ENCODE measurements at regions not wholly inside any gene's neighbourhood (a gene's known extent, or its start where the extent isn't known, plus 50 kb on each side); places are given as distances from the start of the nearest gene placed in this dataset.
"Not testable (repeated sequence)": the region's sequence is repeated elsewhere in the genome, so short reads cannot be mapped to it uniquely, and the experiment has no call there.

DNA sequence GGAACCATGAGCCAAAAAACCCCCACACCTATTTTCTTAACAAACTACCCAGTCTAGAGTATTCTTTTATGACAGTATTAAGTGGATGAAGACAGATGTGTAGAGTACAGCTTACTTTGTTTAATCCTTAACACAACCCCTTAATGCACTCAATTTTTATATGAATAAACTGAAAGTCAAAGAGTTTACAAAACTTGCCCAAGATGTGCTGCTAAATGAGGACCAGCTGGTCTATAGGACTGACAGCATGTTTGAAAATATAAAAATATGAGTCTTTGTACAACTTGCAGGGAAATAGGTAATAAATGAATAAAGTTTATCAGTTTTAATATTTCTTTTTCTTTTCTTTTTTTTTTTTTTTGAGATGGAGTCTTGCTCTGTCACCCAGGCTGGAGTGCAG lies 102.3 kb downstream of the ZFY start:
- DNase-seq (ENCODE audit: low spot score), result no peak

DNA sequence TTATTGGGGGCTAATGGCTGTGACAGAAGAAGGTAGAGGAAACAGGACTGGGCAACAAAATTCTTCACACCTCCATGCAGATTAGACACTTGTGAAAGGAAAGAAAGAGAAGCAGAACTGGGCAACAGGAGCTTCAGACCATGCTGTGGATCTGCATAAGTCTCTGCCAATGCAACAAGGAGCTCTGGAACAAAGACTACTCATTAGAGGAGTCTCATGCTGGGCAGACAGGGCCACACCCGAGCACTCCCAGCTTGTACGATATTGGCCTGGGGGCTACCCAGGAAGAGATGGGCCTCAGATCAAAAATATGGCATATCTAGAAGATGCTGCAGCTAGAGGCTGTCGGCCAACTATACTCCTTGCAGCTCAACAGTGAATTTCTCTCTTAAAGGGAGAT lies 105.2 kb downstream of the ZFY start:
- DNase-seq (ENCODE audit: low spot score), result no peak

GRCh38 chrY:3041985-3042384 lies 106.8 kb downstream of the ZFY start:
- no peak for DNase-seq (ENCODE audit: low spot score)

GRCh38 chrY:3042901-3043300 lies 107.7 kb downstream of the ZFY start:
- DNase-seq (ENCODE audit: low spot score), result no peak

GRCh38 chrY:3045048-3045447 lies 109.9 kb downstream of the ZFY start:
- DNase-seq (ENCODE audit: low spot score), result no peak

DNA sequence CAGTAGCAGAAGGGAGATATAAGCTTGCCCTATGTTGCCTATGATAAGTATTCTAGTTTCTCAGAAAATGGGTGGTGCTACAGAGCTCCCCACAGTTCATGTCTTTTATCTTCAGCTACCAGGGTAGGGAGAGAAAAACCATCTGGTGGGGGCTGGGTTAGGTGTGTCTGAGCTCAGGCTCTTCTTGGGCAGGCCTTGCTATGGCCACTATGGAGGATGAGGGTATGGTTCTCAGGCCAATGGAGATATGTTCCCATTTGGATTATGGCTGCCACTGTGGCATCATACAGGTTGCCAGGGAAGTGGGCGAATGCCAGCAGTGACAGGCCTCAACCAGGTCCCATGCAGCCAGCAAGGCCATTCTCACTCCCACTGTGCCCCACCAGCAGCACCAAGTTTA lies 120.3 kb downstream of the ZFY start:
- not testable (repeated sequence) for DNase-seq (ENCODE audit: low spot score)

GRCh38 chrY:3058342-3058741 lies 123.2 kb downstream of the ZFY start:
- not testable (repeated sequence) for DNase-seq (ENCODE audit: low spot score)

DNA sequence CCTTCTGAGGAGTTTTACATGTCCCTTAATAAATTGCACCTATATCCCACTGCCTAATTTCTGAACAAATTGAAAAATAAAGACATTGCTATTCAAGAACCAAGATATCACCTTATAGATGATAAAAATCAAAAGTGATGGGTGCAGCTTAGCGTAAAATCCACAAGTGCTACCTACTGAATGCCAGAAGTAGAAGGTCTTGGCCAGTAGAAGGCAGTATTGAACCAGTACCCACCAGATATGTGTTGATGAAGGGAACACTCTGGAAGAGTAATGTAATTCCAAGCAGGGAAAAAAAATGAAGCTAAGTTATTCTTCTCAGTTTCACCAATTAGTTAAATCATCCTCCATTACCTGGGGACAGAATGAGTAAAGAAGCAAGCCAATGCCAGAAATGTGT lies 125.5 kb downstream of the ZFY start:
- DNase-seq (ENCODE audit: low spot score), result not testable (repeated sequence)

- not testable (repeated sequence) for DNase-seq (ENCODE audit: low spot score)
Measured at GRCh38 chrY:3088149-3088548, 153.0 kb downstream of the ZFY start.

DNA sequence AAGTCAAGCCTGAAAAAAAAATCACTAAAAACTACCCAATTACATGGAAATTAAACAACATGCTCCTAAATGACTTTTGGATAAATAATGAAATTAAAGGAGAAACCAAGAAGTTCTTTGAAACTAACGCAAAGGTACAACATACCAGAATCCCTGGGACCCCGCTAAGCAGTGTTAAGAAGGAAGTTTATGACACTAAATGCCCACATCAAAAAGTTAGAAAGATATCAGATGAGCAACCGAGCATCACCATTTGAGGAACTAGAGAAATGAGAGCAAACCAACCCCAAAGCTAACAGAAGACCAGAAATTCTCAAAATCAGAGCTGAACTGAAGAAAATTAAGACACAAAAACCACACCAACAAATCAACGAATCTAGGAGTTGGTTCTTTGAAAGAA lies 173.5 kb downstream of the ZFY start:
- not testable (repeated sequence) for DNase-seq (ENCODE audit: low spot score)

GRCh38 chrY:3120234-3120633 lies 185.1 kb downstream of the ZFY start:
- DNase-seq (ENCODE audit: low spot score), result not testable (repeated sequence)

- DNase-seq (ENCODE audit: low spot score), result not testable (repeated sequence)
Measured at GRCh38 chrY:3120716-3121115, 185.5 kb downstream of the ZFY start.

- not testable (repeated sequence) for DNase-seq (ENCODE audit: low spot score)
Measured at GRCh38 chrY:3123482-3123881, 188.3 kb downstream of the ZFY start.

DNA sequence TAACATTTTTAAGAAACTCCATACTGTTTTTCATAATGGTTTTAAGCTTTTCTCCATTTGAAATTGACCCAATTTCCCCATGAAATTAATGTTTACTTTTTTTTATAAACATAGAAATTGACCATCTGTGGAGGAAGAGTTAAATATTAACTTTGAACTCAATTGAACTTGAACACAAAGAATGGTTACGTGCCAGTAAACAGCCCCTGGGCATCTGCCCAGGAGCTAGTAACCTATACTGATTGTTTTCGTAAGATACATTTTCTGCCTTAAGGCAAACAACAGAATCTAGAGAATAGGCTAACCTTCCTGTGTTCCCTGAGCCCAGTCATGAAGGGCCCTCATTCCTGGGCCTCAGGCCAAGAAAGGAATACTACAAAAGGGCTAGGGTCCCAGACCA lies 235.9 kb downstream of the ZFY start:
- not testable (repeated sequence) for DNase-seq (ENCODE audit: low spot score)

DNA sequence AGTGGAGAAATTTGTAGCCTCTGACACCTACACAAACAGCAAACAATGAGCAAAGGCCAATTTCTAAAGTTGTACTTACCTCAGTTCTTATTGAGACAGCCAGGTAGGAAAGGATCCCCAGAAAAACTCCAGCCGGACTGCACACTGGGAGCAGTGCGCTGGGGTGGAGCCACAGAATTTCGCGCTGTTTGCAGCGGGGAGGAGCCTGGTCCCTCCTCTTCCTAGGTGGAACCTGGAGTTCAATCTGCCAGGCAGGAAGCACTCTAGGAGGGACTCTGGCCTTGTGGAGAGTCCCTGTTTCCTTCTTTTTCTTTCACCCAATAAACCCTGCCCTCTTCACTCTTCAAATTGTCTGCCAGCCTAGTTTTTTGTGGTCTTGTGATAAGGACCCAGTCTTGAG lies 259.9 kb downstream of the ZFY start:
- not testable (repeated sequence) for DNase-seq (ENCODE audit: low spot score)

DNA sequence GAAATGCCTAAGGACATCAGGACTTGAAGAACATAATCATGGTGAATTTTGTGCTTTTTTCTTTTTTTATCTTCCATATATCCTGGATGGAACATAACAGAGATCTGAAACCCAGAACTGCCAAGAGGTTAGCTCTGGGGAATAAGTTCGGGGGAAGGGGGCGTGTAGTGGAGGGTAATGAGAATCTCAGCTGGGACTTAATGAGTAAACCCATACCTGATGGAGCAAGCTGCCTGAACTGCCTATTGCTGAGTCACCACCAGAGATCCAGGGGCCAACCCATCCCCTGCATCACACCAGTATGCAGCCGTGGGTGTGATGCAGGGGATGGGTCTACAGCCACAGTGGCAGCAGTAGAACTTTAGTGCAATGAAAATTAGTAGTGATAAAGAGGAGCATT lies 267.1 kb downstream of the ZFY start:
- DNase-seq (ENCODE audit: low spot score), result not testable (repeated sequence)

DNA sequence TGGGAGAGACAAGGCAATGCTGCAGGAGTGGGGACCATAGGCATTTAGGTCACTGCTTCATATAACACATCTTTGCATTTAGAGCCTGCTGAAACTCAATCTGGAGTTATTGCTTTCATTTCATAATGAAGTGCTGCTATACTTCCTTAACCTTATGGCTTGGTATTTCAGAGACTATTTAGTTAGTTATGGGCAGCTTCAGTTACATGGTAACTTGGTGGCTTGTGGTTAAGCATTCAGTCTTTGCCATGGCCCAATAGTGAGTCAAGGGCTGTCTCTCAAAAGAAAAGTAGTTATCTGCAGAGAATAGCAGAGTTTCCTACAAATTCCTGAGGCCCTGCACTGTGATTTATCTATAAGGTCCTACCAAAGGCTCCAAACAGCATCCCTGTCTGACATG lies 271.6 kb downstream of the ZFY start:
- not testable (repeated sequence) for DNase-seq (ENCODE audit: low spot score)

- DNase-seq (ENCODE audit: low spot score), result not testable (repeated sequence)
Measured at GRCh38 chrY:3213183-3213582, 278.0 kb downstream of the ZFY start.

DNA sequence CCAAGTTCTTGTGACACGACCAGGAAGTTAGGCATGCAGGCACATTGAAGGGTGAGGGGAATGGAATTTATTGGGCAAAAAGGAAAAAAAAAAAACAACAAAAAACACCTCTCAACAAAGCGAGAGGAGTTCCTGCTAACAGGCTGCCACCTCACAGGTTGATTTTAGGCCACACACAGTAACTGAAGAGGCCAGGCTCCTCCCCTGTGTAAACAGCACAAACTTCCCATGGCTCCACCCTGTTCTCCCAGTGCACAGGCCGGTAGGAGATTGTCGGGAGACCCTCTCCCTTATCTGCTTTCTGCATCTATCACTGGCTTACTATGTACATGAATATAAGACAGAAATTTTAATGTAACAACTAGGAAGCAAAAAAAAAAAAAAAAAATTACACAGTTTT lies 283.0 kb downstream of the ZFY start:
- not testable (repeated sequence) for DNase-seq (ENCODE audit: low spot score)

DNA sequence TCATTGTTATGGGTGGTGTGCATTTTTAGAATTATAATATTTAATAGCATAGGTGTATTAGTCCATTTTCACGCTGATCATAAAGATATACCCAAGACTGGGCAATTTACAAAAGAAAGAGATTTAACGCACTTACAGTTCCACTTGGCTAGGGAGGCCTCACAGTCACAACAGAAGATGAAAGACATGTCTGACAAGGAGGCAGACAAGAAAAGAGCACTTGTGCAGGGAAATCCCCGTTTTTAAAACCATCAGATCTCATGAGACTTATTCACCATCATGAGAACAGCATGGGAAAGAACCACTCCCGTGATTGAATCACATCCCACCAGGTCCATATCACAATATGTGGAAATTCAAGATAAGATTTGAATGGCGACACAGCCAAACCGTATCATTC lies 283.4 kb downstream of the ZFY start:
- not testable (repeated sequence) for DNase-seq (ENCODE audit: low spot score)

GRCh38 chrY:3262911-3263310 lies 316.0 kb upstream of the TGIF2LY start:
- not testable (repeated sequence) for DNase-seq (ENCODE audit: low spot score)

DNA sequence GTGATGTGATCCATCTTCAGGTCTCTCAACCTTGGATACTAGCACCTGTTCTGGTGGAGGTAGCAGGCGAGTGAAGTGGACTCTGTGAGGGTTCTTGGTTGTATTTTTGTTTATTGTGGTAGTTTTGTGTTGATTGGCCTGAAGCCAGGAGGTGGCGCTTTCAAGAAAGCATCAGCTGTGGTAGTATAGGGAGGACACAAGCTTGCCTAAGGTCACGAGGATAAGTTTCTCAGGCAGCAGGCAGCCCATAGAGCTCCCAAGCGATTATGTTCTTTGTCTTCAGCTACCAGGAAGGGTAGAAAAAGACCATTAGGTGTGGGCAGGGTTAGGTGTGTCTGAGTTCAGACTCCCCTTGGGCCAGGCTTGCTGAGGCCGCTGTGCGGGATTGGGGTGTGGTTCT lies 290.8 kb upstream of the TGIF2LY start:
- not testable (repeated sequence) for DNase-seq (ENCODE audit: low spot score)

GRCh38 chrY:3297235-3297634 lies 281.6 kb upstream of the TGIF2LY start:
- not testable (repeated sequence) for DNase-seq (ENCODE audit: low spot score)

DNA sequence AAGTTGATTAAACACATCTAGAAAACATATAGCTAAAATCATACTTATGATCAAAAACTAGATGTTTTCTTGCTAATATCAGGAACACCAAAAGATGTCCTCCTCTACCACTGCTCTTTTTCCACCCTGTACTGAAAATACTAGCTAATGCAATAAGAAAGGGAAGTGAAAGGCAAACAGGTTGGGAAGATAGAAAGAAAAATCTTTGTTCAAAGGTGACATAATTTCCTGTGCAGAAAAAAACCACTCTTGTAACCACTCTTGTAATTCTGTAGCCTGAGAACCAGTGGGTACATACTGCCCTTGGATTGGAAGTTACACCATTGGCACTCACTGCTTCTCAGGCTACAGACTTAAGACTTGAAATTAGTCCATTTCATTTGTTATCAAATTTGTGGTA lies 258.9 kb upstream of the TGIF2LY start:
- DNase-seq (ENCODE audit: low spot score), result not testable (repeated sequence)

- not testable (repeated sequence) for DNase-seq (ENCODE audit: low spot score)
Measured at GRCh38 chrY:3367535-3367934, 211.3 kb upstream of the TGIF2LY start.

Measured in GM03348 (cell line).